Natural killer cell (primary cell): ENCODE measurements at regions not wholly inside any gene's neighbourhood (a gene's known extent, or its start where the extent isn't known, plus 50 kb on each side); places are given as distances from the start of the nearest gene placed in this dataset.

Source experiments
- ATAC-seq, 3 donors: fragments of 150-1000 bp in 2 of 3; fragments of 200-7000 bp in 1 of 3; cut with Tn5 transposase; 1 replicate in 1 of 3; 2 replicates in 2 of 3; pipeline ENCODE4 v1.10.0; 2021; ENCODE audit warnings: mild to moderate bottlenecking in 2 of 3, moderate library complexity in 2 of 3
- DNase-seq, 2 donors: peaks; one replicate each; pipeline versions ENCODE4 v3.0.0 to v3.0.0-alpha.2; 2013 to 2021; ENCODE audit warnings: mixed read lengths in 1 of 2
- H3K27ac ChIP-seq: one replicate; pipeline ENCODE4 v1.5.1; 2013; ENCODE audit warnings: mild to moderate bottlenecking, low read length
- H3K27me3 ChIP-seq: one replicate; pipeline ENCODE4 v1.6.1; 2013; ENCODE audit warnings: low read length; ENCODE audit not compliant: control insufficient read depth, insufficient read depth
- H3K36me3 ChIP-seq: one replicate; pipeline ENCODE4 v1.6.1; 2013; ENCODE audit warnings: low read length; ENCODE audit not compliant: control insufficient read depth, insufficient read depth
- H3K4me1 ChIP-seq: one replicate; pipeline ENCODE4 v1.6.1; 2013; ENCODE audit warnings: low read length; ENCODE audit not compliant: control insufficient read depth, insufficient read depth
- H3K4me3 ChIP-seq: one replicate; pipeline ENCODE4 v1.5.1; 2013; ENCODE audit warnings: low read length
- H3K9me3 ChIP-seq: one replicate; pipeline ENCODE4 v1.6.1; 2013; ENCODE audit warnings: low read length; ENCODE audit not compliant: control insufficient read depth, insufficient read depth
- H3K27ac Mint-ChIP-seq, 2 donors: one replicate each; pipeline ENCODE4 v1.8.0; 2022; ENCODE audit warnings: mild to moderate bottlenecking in 2 of 2, mixed read lengths in 2 of 2, moderate library complexity in 1 of 2
- H3K27me3 Mint-ChIP-seq, 2 donors: one replicate each; pipeline ENCODE4 v1.8.0; 2022; ENCODE audit warnings: low read depth in 2 of 2, mixed read lengths in 2 of 2
- H3K36me3 Mint-ChIP-seq: one replicate; pipeline ENCODE4 v1.8.0; 2022; ENCODE audit warnings: mixed read lengths
- H3K4me1 Mint-ChIP-seq, 2 donors: one replicate each; pipeline ENCODE4 v1.8.0; 2022; ENCODE audit warnings: mixed read lengths in 2 of 2
- H3K4me3 Mint-ChIP-seq: one replicate; pipeline ENCODE4 v1.8.0; 2022; ENCODE audit warnings: mild to moderate bottlenecking, moderate library complexity, mixed read lengths
- H3K9me3 Mint-ChIP-seq, 2 donors: one replicate each; pipeline ENCODE4 v1.8.0; 2022; ENCODE audit warnings: mixed read lengths in 2 of 2
- CTCF ChIP-seq: fragments of 200-600 bp; IDR thresholded peaks from one replicate; pipeline ENCODE4 v1.8.0; 2022; ENCODE audit warnings: antibody characterized with exemption
- WGBS: methylation state at CpG from one replicate; pipeline ENCODE4 v1.1.7; 2013; ENCODE audit warnings: missing lambda C conversion rate; ENCODE audit not compliant: insufficient coverage; 5-methylcytosine and 5-hydroxymethylcytosine counted together
- intact Hi-C: fragments of 100-400 bp; cut with micrococcal nuclease; formaldehyde crosslinking; loops from one replicate; pipeline ENCODE4 v1.14.2; 2022

GRCh38 chr16:17949982-17950250, 386.6 kb downstream of the NPIPA8 start:
- H3K4me3 Mint-ChIP-seq, result no peak overlapping the region
- H3K4me1 ChIP-seq, result no peaks in the 10 kb centered on the region
- H3K4me3 ChIP-seq, result no peak overlapping the region
- H3K27ac ChIP-seq, result no peak overlapping the region
- intact Hi-C loops, result no loop called here
- H3K27me3 ChIP-seq, result peaks cover 2% of the 10 kb centered on the region
- H3K27ac Mint-ChIP-seq, result no peak overlapping the region
- H3K9me3 Mint-ChIP-seq, result no peaks in the 10 kb centered on the region
- H3K36me3 ChIP-seq, result no peaks in the 10 kb centered on the region
- ATAC-seq, result no peak
- WGBS, result 7% methylated on average over 4 of the region's 4 CpGs
- H3K4me1 Mint-ChIP-seq, result no peaks in the 10 kb centered on the region
- H3K9me3 ChIP-seq, result no peaks in the 10 kb centered on the region
- no peaks in the 10 kb centered on the region for H3K36me3 Mint-ChIP-seq
- H3K27me3 Mint-ChIP-seq, result peaks cover 15 to 58% of the 10 kb centered on the region in 2 donors
- no peak for TF ChIP-seq CTCF
- no peak for DNase-seq

DNA sequence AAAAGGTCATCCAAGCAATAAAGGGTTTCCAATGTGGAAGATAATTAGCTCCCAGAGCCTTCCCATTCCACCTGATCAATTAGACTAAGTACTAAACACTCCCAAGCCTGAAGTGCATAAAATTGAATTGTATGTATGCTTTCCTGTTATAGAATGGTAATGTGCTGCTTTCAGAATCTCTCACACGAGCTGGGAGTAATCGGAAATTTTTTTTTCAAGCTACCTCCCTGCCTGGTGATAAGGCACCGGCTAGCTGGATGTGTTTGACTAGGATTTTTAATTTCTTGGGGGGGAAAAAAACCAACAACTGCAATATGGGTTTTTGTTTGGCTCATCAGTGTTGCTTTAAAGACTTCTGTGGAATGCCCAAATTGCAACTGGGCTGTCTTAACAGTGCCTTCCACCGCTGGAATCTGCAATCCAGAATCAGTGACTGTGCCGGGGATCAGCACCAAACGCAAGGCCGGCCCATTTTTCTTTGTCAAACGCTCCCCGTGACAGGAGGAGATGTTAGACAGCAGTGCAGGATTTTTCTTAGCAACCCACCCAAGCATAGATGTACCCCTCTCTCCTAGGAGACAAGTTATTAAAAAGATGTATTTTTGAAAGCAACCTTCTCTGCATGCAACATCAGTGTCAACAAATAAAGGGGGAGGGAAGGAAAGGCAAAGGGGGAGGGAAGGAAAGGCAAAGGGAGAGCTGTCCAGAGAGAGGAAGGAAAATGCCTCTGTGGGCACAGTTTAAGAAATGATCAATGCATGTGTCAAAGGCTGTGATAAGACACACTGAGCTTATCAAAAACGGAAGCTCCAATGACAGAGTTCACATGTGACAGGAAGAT, 387.2 kb downstream of the NPIPA8 start:
- peaks cover 14 to 63% of the 10 kb centered on the region in 2 donors for H3K27me3 Mint-ChIP-seq

DNA sequence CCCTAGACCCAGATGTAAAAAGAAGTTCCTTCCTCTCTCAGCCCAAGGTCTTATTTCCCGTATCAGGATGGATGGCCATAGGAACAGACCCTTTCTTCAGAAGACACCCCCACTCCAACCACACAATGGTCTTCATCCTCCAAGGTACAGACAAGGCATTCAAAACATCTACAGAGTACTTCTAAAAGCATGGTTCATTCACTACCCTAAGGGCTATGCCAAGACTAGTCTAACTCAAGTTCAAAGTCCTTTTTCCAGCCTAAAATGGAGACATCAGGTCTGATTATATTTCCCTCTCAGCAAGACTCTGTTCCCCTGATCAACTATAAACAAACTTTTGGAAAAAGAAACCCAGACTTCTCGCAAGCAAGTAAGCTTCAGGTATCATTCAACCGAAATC, 388.9 kb downstream of the NPIPA8 start:
- 93% methylated on average over 3 of the region's 3 CpGs for WGBS
- Mint-ChIP-seq H3K36me3 (no peaks in the 10 kb centered on the region), H3K4me1 (no peaks in the 10 kb centered on the region), H3K4me3 (no peak overlapping the region), H3K27me3 (peaks cover 11 to 68% of the 10 kb centered on the region in 2 donors), H3K9me3 (no peaks in the 10 kb centered on the region), H3K27ac (no peak overlapping the region)
- no peaks in the 10 kb centered on the region for H3K9me3 ChIP-seq
- no peak for TF ChIP-seq CTCF
- no peak for ATAC-seq
- no peak overlapping the region for H3K4me3 ChIP-seq
- no peaks in the 10 kb centered on the region for H3K4me1 ChIP-seq
- intact Hi-C loops, result no loop called here
- no peaks in the 10 kb centered on the region for H3K36me3 ChIP-seq
- H3K27ac ChIP-seq, result no peak overlapping the region
- no peak for DNase-seq
- peaks cover 2% of the 10 kb centered on the region for H3K27me3 ChIP-seq

More for the DNA sequence above, 387.2 kb downstream of the NPIPA8 start:
- Mint-ChIP-seq H3K4me1 (no peaks in the 10 kb centered on the region), H3K27ac (no peak overlapping the region), H3K36me3 (no peaks in the 10 kb centered on the region), H3K9me3 (no peaks in the 10 kb centered on the region), H3K4me3 (no peak overlapping the region)
- H3K27ac ChIP-seq, result no peak overlapping the region
- H3K4me3 ChIP-seq, result no peak overlapping the region
- DNase-seq, result no peak
- intact Hi-C loops, result no loop called here
- no peaks in the 10 kb centered on the region for H3K4me1 ChIP-seq
- peaks cover 2% of the 10 kb centered on the region for H3K27me3 ChIP-seq
- WGBS, result 27% methylated on average over 10 of the region's 10 CpGs
- TF ChIP-seq CTCF, result no peak
- H3K36me3 ChIP-seq, result no peaks in the 10 kb centered on the region
- no peak for ATAC-seq
- no peaks in the 10 kb centered on the region for H3K9me3 ChIP-seq

GRCh38 chr16:17947165-17947564, 389.4 kb downstream of the NPIPA8 start:
- H3K36me3 Mint-ChIP-seq, result no peaks in the 10 kb centered on the region
- no peaks in the 10 kb centered on the region for H3K9me3 Mint-ChIP-seq
- no peak for ATAC-seq
- H3K27me3 Mint-ChIP-seq, result peaks cover 11 to 67% of the 10 kb centered on the region in 2 donors
- no peak overlapping the region for H3K27ac ChIP-seq
- WGBS, result 89% methylated on average over 1 of the region's 1 CpG
- H3K4me1 ChIP-seq, result no peaks in the 10 kb centered on the region
- H3K9me3 ChIP-seq, result no peaks in the 10 kb centered on the region
- intact Hi-C loops, result no loop called here
- H3K4me3 Mint-ChIP-seq, result no peak overlapping the region
- no peak overlapping the region for H3K4me3 ChIP-seq
- TF ChIP-seq CTCF, result no peak
- DNase-seq, result no peak
- no peak overlapping the region for H3K27ac Mint-ChIP-seq
- no peaks in the 10 kb centered on the region for H3K36me3 ChIP-seq
- peaks cover 2% of the 10 kb centered on the region for H3K27me3 ChIP-seq
- H3K4me1 Mint-ChIP-seq, result no peaks in the 10 kb centered on the region
